ENCODE measurements at regions not wholly inside any gene's neighbourhood (a gene's known extent, or its start where the extent isn't known, plus 50 kb on each side); places are given as distances from the start of the nearest gene placed in this dataset.
"Not testable (repeated sequence)": the region's sequence is repeated elsewhere in the genome, so short reads cannot be mapped to it uniquely, and the experiment has no call there.

GRCh38 chr3:96330795-96331194 is 483.6 kb upstream of the EPHA6 start:
- TF ChIP-seq, protein P1, sequence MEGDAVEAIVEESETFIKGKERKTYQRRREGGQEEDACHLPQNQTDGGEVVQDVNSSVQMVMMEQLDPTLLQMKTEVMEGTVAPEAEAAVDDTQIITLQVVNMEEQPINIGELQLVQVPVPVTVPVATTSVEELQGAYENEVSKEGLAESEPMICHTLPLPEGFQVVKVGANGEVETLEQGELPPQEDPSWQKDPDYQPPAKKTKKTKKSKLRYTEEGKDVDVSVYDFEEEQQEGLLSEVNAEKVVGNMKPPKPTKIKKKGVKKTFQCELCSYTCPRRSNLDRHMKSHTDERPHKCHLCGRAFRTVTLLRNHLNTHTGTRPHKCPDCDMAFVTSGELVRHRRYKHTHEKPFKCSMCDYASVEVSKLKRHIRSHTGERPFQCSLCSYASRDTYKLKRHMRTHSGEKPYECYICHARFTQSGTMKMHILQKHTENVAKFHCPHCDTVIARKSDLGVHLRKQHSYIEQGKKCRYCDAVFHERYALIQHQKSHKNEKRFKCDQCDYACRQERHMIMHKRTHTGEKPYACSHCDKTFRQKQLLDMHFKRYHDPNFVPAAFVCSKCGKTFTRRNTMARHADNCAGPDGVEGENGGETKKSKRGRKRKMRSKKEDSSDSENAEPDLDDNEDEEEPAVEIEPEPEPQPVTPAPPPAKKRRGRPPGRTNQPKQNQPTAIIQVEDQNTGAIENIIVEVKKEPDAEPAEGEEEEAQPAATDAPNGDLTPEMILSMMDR (IDR thresholded peaks at IDR 0.05; ENCODE audit: low read depth, low read length, missing control alignments) = no peak
- no peak for DNase-seq
- H3K27me3 ChIP-seq (replicated peaks) = no peaks in the 10 kb centered on the region
- in situ Hi-C loops (cut with HindIII; ENCODE audit: low pct_ligation_motif_present, low sequenced_read_pairs) = no loop called here
- no peak overlapping the region for H3K27ac ChIP-seq
- no peaks in the 10 kb centered on the region for H3K36me3 ChIP-seq (replicated peaks)
- H3K4me3 ChIP-seq (ENCODE audit: low read depth, low read length) = no peak overlapping the region

GRCh38 chr3:96331341-96331740 is 483.1 kb upstream of the EPHA6 start:
- TF ChIP-seq, protein P1 (IDR thresholded peaks at IDR 0.05; ENCODE audit: low read depth, low read length, missing control alignments) = peak; percentile 47
- in situ Hi-C loops (cut with HindIII; ENCODE audit: low pct_ligation_motif_present, low sequenced_read_pairs) = no loop called here
- Histone ChIP-seq H3K36me3 (replicated peaks) (no peaks in the 10 kb centered on the region), H3K27me3 (replicated peaks) (no peaks in the 10 kb centered on the region), H3K4me3 (ENCODE audit: low read depth, low read length) (no peak overlapping the region), H3K27ac (no peak overlapping the region)
- no peak for DNase-seq

GRCh38 chr3:96334779-96335178 is 479.6 kb upstream of the EPHA6 start:
- Histone ChIP-seq H3K4me3 (ENCODE audit: low read depth, low read length) (no peak overlapping the region), H3K27ac (no peak overlapping the region), H3K36me3 (replicated peaks) (no peaks in the 10 kb centered on the region), H3K27me3 (replicated peaks) (no peaks in the 10 kb centered on the region)
- in situ Hi-C loops (cut with HindIII; ENCODE audit: low pct_ligation_motif_present, low sequenced_read_pairs) = no loop called here
- DNase-seq = no peak
- TF ChIP-seq, protein P1 (IDR thresholded peaks at IDR 0.05; ENCODE audit: low read depth, low read length, missing control alignments) = no peak

DNA sequence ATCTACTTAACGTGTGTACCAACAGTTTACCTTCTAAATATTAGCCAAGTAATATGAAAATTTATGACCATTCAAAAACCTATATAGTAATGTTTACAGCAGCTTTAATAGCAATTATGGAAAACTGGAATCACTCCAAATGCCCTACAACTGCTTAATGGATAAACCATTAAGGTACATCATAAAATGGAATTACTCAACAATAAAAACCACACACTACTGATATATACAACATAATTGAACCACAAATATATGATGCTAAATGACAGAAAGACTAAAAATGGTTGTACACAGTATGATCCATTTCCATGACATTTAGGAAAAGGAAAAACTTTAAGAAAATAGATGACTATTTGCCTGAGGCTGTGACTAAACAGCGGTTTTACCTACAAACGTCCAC is 467.1 kb upstream of the EPHA6 start:
- TF ChIP-seq, protein P1 (IDR thresholded peaks at IDR 0.05; ENCODE audit: low read depth, low read length, missing control alignments) = no peak
- Histone ChIP-seq H3K27ac (no peak overlapping the region), H3K27me3 (replicated peaks) (no peaks in the 10 kb centered on the region), H3K36me3 (replicated peaks) (no peaks in the 10 kb centered on the region), H3K4me3 (ENCODE audit: low read depth, low read length) (no peak overlapping the region)
- in situ Hi-C loops (cut with HindIII; ENCODE audit: low pct_ligation_motif_present, low sequenced_read_pairs) = no loop called here
- no peak for DNase-seq

DNA sequence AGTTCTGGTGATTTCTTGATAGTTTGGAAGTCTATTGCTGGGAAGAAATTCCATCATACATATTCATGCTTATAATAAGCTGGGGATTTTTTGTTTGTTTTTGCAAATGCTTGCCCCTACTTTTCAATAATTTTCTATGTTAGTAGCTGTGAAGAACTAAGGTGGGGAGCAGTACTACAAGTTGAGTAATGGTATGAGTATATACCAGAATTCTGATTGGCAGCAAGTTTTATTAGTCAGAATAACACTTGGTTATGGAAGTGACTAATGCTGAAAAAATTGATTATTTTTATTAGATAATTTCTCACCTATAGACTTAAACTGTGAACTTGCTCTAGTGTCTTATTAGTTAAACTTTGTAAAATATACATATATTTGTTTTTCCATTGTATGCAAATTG is 462.8 kb upstream of the EPHA6 start:
- in situ Hi-C loops (cut with HindIII; ENCODE audit: low pct_ligation_motif_present, low sequenced_read_pairs); DNase-seq; H3K27ac ChIP-seq; H3K4me3 ChIP-seq (ENCODE audit: low read depth, low read length); H3K27me3 ChIP-seq (replicated peaks); H3K36me3 ChIP-seq (replicated peaks): not testable (repeated sequence)

DNA sequence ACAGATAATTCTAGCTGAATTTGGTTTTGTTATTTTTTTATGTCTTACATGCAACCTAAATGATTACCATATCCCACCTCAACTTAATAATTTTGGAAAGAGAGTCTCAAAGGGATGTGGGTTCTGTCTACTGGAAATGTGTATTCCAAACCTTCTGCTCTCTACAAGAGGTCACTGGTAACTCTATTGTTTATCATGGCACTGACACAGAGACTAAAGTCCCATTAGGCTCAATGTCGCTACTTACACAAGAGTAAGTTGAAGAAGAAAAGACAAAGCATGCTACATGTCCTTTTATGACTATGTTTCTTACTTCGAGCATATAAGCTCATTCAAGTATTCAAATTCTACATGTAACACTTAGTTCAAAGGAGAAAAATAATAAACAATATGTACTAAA is 460.3 kb upstream of the EPHA6 start:
- H3K27ac ChIP-seq = no peak overlapping the region
- in situ Hi-C loops (cut with HindIII; ENCODE audit: low pct_ligation_motif_present, low sequenced_read_pairs) = no loop called here

More for the DNA sequence above, 460.3 kb upstream of the EPHA6 start:
- H3K36me3 ChIP-seq (replicated peaks) = no peaks in the 10 kb centered on the region
- DNase-seq = no peak
- no peak overlapping the region for H3K4me3 ChIP-seq (ENCODE audit: low read depth, low read length)
- H3K27me3 ChIP-seq (replicated peaks) = no peaks in the 10 kb centered on the region
- TF ChIP-seq, protein P1 (IDR thresholded peaks at IDR 0.05; ENCODE audit: low read depth, low read length, missing control alignments) = no peak
